LHCN-M2 (cell line): ENCODE measurements at regions not wholly inside any gene's neighbourhood (a gene's known extent, or its start where the extent isn't known, plus 50 kb on each side); places are given as distances from the start of the nearest gene placed in this dataset.

Experiments used
- DNase-seq: peaks from one replicate; pipeline ENCODE4 v3.0.0-alpha.2; 2012; ENCODE audit warnings: low read depth

GRCh38 chr18:46407486-46408166, 249.4 kb downstream of the LOXHD1 start:
- DNase-seq: peak; percentile 17

GRCh38 chr18:46408334-46408987, 248.6 kb downstream of the LOXHD1 start:
- DNase-seq: no peak

- DNase-seq: no peak
Observed at GRCh38 chr18:46411191-46411828, 245.7 kb downstream of the LOXHD1 start.

GRCh38 chr18:46411867-46412690, 244.9 kb downstream of the LOXHD1 start:
- peak; percentile 68 for DNase-seq

GRCh38 chr18:46412916-46413315, 244.1 kb downstream of the LOXHD1 start:
- no peak for DNase-seq

GRCh38 chr18:46413684-46414083, 243.3 kb downstream of the LOXHD1 start:
- DNase-seq: no peak

- DNase-seq: no peak
Observed at GRCh38 chr18:46414863-46415262, 242.2 kb downstream of the LOXHD1 start.

- DNase-seq: no peak
Observed at GRCh38 chr18:46415532-46416252, 241.3 kb downstream of the LOXHD1 start.

- DNase-seq: no peak
Observed at GRCh38 chr18:46416706-46417638, 240.0 kb downstream of the LOXHD1 start.

- no peak for DNase-seq
Observed at GRCh38 chr18:46418663-46419260, 238.3 kb downstream of the LOXHD1 start.

GRCh38 chr18:46419391-46420141, 237.5 kb downstream of the LOXHD1 start:
- no peak for DNase-seq

- no peak for DNase-seq
Observed at GRCh38 chr18:46421973-46422551, 235.0 kb downstream of the LOXHD1 start.

- DNase-seq: no peak
Observed at GRCh38 chr18:46422552-46423055, 234.4 kb downstream of the LOXHD1 start.

GRCh38 chr18:46423226-46423805, 233.7 kb downstream of the LOXHD1 start:
- no peak for DNase-seq

GRCh38 chr18:46424898-46425297, 232.1 kb downstream of the LOXHD1 start:
- no peak for DNase-seq

GRCh38 chr18:46425511-46425910, 231.5 kb downstream of the LOXHD1 start:
- no peak for DNase-seq

- DNase-seq: no peak
Observed at GRCh38 chr18:46426021-46426678, 230.9 kb downstream of the LOXHD1 start.

- DNase-seq: no peak
Observed at GRCh38 chr18:46426679-46427047, 230.4 kb downstream of the LOXHD1 start.
